GM13977 (cell line): ENCODE measurements at regions not wholly inside any gene's neighbourhood (a gene's known extent, or its start where the extent isn't known, plus 50 kb on each side); places are given as distances from the start of the nearest gene placed in this dataset.

Experiments used
- DNase-seq: peaks from one replicate; pipeline ENCODE4 v3.0.0; 2012; ENCODE audit warnings: low spot score
- in situ Hi-C: fragments of 300-500 bp; cut with MboI; formaldehyde crosslinking; loops from one replicate; pipeline ENCODE4 v1.12.0; 2022; ENCODE audit warnings: low sequenced_read_pairs, low pct_unique_long_range_greater_than_20kb, mixed read lengths, inconsistent platforms; ENCODE audit not compliant: unreplicated experiment
- TF ChIP-seq, protein P1 (sequence below): IDR thresholded peaks from 2 replicates; pipeline ENCODE4 v1.5.1; 2012; ENCODE audit warnings: mild to moderate bottlenecking, control low read depth; ENCODE audit not compliant: insufficient read depth; ENCODE audit errors: extremely low read depth, missing control alignments

DNA sequence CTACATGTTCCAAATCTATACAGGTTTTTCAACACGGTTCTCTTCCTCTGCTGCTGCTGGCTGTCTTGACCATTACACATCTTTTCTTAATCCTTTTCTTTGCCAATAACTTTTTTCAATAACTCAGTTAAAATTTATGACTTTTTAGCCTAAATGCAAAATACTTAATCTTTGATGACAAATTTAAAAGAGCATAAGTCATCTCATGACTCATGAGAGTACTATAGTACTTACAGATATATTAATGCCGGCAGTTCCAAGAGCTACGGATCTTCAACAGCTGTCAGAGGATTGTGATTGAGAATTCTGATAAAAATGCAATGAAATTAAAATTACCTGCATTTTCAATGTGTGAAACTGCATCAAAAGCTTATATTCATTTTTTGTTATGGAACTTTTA, 105.5 kb downstream of the KPNA2 start:
- TF ChIP-seq, protein P1, sequence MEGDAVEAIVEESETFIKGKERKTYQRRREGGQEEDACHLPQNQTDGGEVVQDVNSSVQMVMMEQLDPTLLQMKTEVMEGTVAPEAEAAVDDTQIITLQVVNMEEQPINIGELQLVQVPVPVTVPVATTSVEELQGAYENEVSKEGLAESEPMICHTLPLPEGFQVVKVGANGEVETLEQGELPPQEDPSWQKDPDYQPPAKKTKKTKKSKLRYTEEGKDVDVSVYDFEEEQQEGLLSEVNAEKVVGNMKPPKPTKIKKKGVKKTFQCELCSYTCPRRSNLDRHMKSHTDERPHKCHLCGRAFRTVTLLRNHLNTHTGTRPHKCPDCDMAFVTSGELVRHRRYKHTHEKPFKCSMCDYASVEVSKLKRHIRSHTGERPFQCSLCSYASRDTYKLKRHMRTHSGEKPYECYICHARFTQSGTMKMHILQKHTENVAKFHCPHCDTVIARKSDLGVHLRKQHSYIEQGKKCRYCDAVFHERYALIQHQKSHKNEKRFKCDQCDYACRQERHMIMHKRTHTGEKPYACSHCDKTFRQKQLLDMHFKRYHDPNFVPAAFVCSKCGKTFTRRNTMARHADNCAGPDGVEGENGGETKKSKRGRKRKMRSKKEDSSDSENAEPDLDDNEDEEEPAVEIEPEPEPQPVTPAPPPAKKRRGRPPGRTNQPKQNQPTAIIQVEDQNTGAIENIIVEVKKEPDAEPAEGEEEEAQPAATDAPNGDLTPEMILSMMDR: no peak
- in situ Hi-C loops: no loop called here
- no peak for DNase-seq

- TF ChIP-seq, protein P1: no peak
- in situ Hi-C loops: no loop called here
- DNase-seq: no peak
Observed at GRCh38 chr17:68142595-68142994, 105.2 kb upstream of the AMZ2 start.

DNA sequence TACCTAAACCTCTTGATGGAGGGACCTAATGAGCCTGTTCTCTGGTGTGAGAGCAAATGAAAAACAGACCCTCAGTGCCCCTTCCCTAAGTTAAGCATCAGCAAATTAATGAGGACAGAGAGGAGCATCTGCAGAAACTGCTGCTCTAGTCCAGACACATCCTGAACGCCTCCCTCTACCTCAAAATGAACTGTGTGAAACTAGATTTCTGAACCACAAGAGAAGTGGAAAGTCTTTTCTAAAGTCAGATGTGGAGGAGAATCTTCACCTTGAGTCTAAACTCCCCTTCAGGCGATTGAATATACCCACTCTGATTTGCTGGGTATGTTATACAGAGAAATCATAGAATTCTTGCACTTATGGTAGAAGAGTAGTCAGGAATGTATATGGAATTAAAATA, 104.4 kb upstream of the AMZ2 start:
- no peak for DNase-seq
- in situ Hi-C loops: no loop called here
- TF ChIP-seq, protein P1: no peak

GRCh38 chr17:68145088-68145487, 102.8 kb upstream of the AMZ2 start:
- no peak for DNase-seq
- TF ChIP-seq, protein P1: no peak
- in situ Hi-C loops: no loop called here

DNA sequence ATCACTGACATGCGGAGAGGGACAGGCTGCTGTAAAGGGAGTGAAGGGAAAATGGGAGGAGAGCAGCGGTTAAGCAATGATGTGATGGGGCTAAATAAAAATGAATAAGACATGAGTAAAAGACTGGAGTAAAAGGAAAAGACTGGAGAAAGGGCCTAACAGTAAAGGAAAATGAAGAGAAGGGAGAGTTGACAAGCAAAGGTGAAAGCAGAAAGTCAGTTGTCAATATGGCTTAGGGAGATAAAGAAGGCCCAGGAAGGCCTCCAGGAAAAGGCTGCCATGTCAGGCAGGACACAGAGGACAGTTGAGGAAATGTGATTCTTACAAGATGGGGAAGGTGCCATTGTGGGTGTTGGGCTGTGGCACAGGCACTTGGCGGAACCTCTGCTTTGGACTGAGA, 98.9 kb upstream of the AMZ2 start:
- no peak for DNase-seq
- TF ChIP-seq, protein P1: no peak
- in situ Hi-C loops: no loop called here

DNA sequence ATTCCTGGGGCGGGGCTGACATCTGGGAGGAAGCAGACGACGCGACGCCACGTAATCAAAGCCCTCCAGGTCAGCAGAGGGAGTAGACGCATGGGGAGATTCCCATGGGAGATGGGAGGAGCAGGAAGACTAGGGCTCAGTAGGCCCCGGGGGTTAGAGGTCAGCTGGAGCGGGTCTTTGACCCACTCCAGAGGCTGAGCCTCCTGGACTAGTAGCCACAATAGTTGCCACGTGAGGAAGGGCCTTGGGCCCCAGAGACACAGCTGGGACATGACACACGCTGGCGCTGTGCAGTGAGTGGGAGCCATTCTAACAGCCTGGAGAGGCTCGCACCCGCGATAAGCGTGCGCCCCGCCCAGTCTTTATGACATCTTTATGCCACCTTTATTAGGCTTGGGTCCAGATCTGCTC, 95.7 kb upstream of the AMZ2 start:
- TF ChIP-seq, protein P1: no peak
- in situ Hi-C loops: loop anchor here (25.0 kb wide), 1 partner anchor 310 kb away; the partner anchor contains the start of gene WIPI1
- DNase-seq: no peak

DNA sequence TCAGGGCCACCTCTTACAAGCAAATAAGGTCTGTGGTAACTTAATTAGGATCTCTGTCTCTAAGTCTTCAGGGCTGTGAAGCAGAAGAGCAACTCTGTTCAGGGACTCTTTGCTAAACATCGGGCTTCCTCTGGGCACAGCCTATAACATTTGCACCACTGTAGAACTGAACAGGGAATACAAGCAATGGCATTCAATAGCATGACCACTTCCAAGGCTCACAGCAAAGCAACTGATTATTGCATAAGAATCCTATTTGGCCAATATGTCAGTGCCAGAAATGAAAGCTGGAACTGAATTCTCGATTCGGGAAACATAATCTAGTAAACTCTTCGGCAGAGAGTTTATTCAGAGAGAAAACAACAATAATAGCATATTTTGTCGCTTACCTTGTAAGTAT, 92.2 kb upstream of the AMZ2 start:
- in situ Hi-C loops: loop anchor here (25.0 kb wide), 1 partner anchor 307 kb away; the partner anchor contains the start of gene WIPI1
- no peak for DNase-seq
- TF ChIP-seq, protein P1: no peak
